GM18870 (cell line): ENCODE measurements at regions not wholly inside any gene's neighbourhood (a gene's known extent, or its start where the extent isn't known, plus 50 kb on each side); places are given as distances from the start of the nearest gene placed in this dataset.

Experiments used
- ATAC-seq: cut with Tn5 transposase; IDR thresholded peaks from one replicate; pipeline ENCODE4 v1.9.1; 2021; ENCODE audit warnings: moderate library complexity; ENCODE audit not compliant: unreplicated experiment

- ATAC-seq, result no peak
These were observed 569.8 kb downstream of the QKI start for GRCh38 chr6:163984124-163984936.

GRCh38 chr6:163983679-163984078, 569.2 kb downstream of the QKI start:
- no peak for ATAC-seq

- ATAC-seq, result no peak
These were observed 559.8 kb downstream of the QKI start for GRCh38 chr6:163974322-163974721.

GRCh38 chr6:163971841-163972838, 557.6 kb downstream of the QKI start:
- ATAC-seq, result no peak

GRCh38 chr6:163970846-163971564, 556.5 kb downstream of the QKI start:
- ATAC-seq, result no peak

- no peak for ATAC-seq
These were observed 551.2 kb downstream of the QKI start for GRCh38 chr6:163965426-163966348.

- no peak for ATAC-seq
These were observed 550.3 kb downstream of the QKI start for GRCh38 chr6:163964789-163965188.

- no peak for ATAC-seq
These were observed 548.9 kb downstream of the QKI start for GRCh38 chr6:163963205-163964120.

- no peak for ATAC-seq
These were observed 548.2 kb downstream of the QKI start for GRCh38 chr6:163962627-163963117.

- no peak for ATAC-seq
These were observed 545.6 kb downstream of the QKI start for GRCh38 chr6:163960128-163960527.

GRCh38 chr6:163958646-163959045, 544.1 kb downstream of the QKI start:
- no peak for ATAC-seq

- ATAC-seq, result peak; percentile 96
These were observed 542.3 kb downstream of the QKI start for GRCh38 chr6:163956571-163957407.

- ATAC-seq, result no peak
These were observed 541.2 kb downstream of the QKI start for GRCh38 chr6:163955756-163956155.

GRCh38 chr6:163955096-163955495, 540.6 kb downstream of the QKI start:
- no peak for ATAC-seq

GRCh38 chr6:163954088-163954775, 539.7 kb downstream of the QKI start:
- no peak for ATAC-seq

GRCh38 chr6:163952005-163952404, 537.5 kb downstream of the QKI start:
- no peak for ATAC-seq

- ATAC-seq, result no peak
These were observed 536.8 kb downstream of the QKI start for GRCh38 chr6:163951326-163951725.
